Astrocyte (in vitro differentiated cells and primary cell): ENCODE measurements at regions not wholly inside any gene's neighbourhood (a gene's known extent, or its start where the extent isn't known, plus 50 kb on each side); places are given as distances from the start of the nearest gene placed in this dataset.
"Not testable (repeated sequence)": the region's sequence is repeated elsewhere in the genome, so short reads cannot be mapped to it uniquely, and the experiment has no call there.

Experiments
- EZH2 ChIP-seq: IDR thresholded peaks from 2 replicates; pipeline ENCODE4 v1.6.1; 2012; ENCODE audit warnings: mild to moderate bottlenecking, low read length, inconsistent platforms; ENCODE audit not compliant: insufficient read depth
- TF ChIP-seq, protein P1 (sequence below): IDR thresholded peaks from 2 replicates; pipeline ENCODE4 v1.5.1; 2011; ENCODE audit warnings: low read depth, mild to moderate bottlenecking, inconsistent platforms, low read length, moderate library complexity; ENCODE audit not compliant: insufficient read depth

DNA sequence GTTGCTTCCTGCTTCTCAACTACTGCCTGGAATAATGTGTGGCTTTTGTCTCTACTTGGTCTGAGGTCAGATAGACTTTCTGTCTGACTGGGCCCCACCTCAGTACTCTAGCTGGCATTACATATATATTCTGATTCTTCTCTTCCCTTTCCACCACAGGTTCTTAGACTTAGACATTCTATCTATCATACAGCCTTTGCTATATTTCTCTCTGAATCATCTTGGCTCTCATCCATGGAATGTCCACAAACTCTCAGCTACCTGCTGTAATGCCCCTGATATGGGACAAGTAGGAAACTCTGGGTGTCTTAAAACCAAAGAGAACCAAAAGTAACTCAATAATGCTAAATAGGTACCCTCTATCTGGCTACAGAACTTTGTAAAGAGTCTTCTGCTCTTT, 170.8 kb upstream of the FAM174A start:
- TF ChIP-seq, protein P1, sequence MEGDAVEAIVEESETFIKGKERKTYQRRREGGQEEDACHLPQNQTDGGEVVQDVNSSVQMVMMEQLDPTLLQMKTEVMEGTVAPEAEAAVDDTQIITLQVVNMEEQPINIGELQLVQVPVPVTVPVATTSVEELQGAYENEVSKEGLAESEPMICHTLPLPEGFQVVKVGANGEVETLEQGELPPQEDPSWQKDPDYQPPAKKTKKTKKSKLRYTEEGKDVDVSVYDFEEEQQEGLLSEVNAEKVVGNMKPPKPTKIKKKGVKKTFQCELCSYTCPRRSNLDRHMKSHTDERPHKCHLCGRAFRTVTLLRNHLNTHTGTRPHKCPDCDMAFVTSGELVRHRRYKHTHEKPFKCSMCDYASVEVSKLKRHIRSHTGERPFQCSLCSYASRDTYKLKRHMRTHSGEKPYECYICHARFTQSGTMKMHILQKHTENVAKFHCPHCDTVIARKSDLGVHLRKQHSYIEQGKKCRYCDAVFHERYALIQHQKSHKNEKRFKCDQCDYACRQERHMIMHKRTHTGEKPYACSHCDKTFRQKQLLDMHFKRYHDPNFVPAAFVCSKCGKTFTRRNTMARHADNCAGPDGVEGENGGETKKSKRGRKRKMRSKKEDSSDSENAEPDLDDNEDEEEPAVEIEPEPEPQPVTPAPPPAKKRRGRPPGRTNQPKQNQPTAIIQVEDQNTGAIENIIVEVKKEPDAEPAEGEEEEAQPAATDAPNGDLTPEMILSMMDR = not testable (repeated sequence)
- not testable (repeated sequence) for TF ChIP-seq EZH2
